MM.1S (cell line): ENCODE measurements at regions not wholly inside any gene's neighbourhood (a gene's known extent, or its start where the extent isn't known, plus 50 kb on each side); places are given as distances from the start of the nearest gene placed in this dataset.

Source experiments
- CTCF ChIP-seq: fragments of 300-600 bp; sonication (generic); IDR thresholded peaks from 2 replicates; pipeline ENCODE4 v1.5.1; 2016; ENCODE audit warnings: antibody characterized with exemption, low read length, mixed read lengths
- EZH2 ChIP-seq: fragments of 300-600 bp; sonication (generic); optimal IDR thresholded peaks from 2 replicates; pipeline ENCODE3; 2017; ENCODE audit warnings: low read depth, mild to moderate bottlenecking, antibody characterized with exemption, low read length, mixed read lengths
- EZH2phosphoT487 ChIP-seq: fragments of 300-600 bp; sonication (generic); IDR thresholded peaks from 2 replicates; pipeline ENCODE4 v1.6.1; 2018; ENCODE audit warnings: antibody characterized with exemption, low read length

GRCh38 chr10:124283215-124283948 is 135.3 kb downstream of the OAT start:
- no peak for TF ChIP-seq CTCF
- no peak for TF ChIP-seq EZH2phosphoT487
- no peak for TF ChIP-seq EZH2
